CD4-positive, alpha-beta T cell treated with Interleukin-17A for 1 hour (primary cell): ENCODE measurements at regions not wholly inside any gene's neighbourhood (a gene's known extent, or its start where the extent isn't known, plus 50 kb on each side); places are given as distances from the start of the nearest gene placed in this dataset.
"Not testable (repeated sequence)": the region's sequence is repeated elsewhere in the genome, so short reads cannot be mapped to it uniquely, and the experiment has no call there.

ENCODE experiments used
- DNase-seq: peaks from one replicate; pipeline ENCODE4 v3.0.0-alpha.2; 2020

DNA sequence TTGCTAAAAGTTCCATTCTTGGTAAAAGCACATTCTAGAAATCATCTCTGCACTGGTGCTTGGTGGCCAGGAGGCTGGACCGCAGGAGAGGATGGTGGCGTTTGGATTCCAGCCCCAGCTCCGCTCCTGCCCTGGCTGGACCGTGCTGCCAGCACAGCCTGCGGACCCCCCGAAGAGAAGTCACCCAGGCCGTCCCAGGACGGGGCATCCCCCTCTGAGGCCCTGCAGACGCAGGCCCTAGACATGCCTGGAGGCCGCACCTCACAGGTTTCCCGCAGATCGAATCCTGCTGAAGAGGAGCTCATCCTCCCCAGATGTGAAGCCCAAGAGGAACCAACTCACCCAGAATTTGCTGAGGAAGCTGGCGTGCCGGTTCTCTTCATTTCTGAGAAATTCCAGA, 159.0 kb downstream of the TEX29 start:
- DNase-seq = no peak

DNA sequence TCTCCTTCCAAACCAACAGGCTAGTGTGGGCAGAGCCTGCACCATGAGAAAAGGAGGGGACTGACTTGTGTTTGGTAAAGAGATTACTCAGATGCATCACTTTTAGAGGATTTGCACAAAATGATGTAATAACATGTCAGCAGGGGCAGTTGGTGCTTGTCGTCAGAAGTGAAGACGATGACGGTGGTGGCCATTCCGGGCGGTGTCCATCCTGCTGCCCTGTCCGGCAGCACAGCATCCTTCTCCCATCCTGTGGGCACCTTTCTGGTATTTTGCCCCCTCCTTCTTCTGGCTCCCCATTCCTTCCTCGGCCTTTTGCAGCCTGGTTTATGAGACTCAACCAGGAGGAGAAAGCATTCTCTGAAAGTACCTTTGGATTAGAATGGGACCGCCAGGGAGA, 160.1 kb downstream of the TEX29 start:
- DNase-seq = no peak

DNA sequence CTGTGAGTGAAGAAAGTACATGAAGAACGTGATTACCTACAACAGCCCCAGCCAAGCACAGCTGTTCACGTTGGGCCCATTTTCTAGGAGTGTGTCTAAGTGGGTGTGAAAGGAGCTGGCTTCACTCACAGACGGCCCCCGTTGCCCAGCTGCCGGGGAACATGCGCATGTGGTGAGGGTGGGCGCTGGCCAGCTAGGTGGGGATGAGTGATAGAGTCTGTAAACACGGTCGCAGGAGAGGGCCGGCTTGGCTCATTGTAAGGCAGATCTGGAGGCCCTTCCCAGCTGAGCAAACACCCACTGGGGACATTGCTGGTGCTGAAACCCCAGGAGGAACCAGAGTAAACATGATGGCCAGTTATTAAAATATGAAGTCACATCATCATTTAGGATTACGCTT, 160.5 kb downstream of the TEX29 start:
- no peak for DNase-seq

DNA sequence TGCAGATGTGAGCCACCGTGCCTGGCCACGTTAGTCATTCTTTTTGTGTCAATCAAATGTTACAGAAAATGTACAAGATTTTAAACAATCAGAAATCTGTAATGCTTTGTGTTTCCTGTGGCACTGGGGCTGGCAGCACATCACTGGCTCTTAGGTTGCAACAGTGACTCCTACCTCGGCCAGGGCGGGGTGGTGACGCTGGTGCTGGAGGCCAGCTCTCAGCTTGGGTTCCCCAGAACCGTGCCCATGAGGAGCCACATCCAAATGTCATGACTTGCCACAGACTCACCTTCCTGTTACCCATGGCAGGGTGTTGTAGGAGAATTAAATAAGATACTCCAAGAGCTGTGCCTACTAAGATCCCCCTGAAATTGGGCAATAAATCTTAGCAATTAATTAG, 161.7 kb downstream of the TEX29 start:
- DNase-seq = no peak

DNA sequence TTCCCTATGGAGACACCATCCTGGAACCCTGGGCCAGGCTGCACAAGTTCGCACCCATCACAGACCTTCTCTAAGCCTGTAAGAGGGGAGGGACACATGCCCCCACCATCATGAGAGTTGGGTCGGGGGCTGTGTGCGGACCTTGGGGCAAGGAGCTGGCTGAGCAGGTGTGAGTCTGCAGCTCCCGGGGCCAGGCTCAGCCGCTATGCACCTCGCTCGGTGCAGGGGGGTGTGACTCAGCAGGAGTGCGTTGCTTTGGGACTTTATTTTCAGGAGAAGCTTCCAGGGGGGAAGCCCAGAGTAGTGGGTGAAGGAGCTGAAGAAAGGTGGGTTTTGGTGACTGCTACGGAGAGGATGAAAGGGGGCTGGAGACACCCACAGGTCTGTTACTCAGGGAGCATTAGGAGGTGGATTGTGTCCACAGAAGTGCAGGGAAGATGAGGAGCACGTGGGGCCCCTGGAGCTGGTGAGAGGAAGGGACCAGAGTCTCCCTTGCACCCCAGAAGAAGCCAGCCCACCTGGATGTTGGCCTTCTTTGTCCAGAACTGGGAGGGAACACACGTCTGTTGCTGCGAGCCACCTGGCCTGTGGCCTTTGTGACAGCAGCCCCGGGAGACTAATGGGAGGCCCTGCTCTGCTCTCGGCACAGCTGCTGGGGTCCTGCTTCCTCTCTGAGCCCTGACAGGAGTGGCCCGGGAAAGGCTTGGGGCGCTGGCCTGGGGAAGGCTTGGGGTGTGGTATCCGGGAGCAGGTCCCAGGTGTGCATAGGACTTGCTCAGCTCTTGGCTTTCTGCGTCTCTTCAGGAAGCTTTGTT, 162.6 kb downstream of the TEX29 start:
- no peak for DNase-seq

DNA sequence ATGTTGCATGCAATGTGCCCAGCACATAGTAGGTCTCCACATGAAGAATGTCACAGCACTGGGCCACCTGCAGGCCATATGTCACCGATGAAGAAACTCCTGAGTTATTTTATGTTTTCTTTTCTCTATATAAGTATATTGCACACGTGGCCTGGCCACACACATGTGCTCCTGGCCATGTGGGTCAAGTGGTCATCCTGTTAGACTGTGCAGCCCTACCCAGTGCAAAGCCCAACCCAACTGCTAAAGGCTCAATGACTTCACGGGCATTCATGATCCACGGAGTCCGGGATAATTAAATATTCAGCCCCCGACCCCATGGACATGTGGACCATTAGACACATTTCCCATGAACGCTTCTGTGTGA, 163.2 kb downstream of the TEX29 start:
- no peak for DNase-seq

DNA sequence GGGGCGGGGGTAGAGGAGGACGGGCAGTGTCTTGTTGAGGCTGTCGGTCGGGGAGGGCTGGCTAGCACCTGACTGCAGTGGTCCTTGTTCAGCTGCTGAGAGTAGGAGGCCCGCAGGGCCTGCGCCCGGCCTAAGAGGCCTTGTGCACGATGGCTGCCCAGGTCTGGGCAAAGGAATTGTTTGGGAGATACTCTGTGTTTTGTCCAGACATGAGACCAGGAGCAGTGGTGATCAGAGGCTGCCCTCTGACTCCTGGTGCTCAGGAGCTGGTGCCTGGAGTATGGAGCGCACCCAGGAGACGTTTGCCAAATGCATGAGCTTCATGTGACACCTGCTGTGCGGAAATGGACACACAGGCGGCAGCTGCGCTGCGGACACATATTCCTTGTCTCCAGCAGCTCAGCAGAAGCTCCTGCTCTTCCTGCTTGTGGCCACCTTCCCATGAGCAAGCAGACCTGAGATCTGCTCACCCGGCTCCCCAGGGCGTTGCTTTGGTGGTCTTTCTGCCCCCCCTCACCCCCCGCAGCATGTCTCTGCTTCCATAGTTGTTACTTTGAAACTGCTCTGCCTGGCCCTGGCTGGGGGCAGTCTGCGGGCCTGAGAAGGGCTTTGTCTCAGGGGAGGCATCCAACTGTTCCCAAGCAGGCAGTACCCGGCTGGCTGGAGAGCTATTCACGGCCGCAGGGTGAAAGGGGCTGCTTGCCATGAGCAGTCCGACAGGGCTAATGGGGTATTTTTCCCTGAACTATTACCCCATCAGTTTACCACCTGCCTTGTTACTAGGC, 163.9 kb downstream of the TEX29 start:
- no peak for DNase-seq

DNA sequence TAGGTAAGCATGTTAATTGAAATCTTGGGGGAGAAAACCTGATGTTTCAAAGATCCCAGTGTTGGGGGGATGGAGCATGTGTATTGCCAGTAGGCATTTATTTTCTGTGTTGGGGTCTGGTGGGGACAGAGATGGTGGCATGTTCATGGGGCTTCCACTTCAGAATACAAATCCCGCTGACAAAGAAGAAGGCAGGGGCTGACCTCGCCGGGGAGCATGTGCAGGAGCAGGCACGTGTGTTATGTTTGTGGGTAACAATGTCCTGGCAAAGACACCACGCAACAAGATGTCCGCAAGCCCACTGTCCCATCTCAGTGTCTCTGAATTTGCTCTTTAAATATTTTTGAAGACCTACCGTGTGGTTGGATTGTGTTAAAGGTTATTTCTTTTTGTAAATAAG, 164.5 kb downstream of the TEX29 start:
- no peak for DNase-seq

- DNase-seq = no peak
Measured at GRCh38 chr13:111485491-111486250, 165.2 kb downstream of the TEX29 start.

DNA sequence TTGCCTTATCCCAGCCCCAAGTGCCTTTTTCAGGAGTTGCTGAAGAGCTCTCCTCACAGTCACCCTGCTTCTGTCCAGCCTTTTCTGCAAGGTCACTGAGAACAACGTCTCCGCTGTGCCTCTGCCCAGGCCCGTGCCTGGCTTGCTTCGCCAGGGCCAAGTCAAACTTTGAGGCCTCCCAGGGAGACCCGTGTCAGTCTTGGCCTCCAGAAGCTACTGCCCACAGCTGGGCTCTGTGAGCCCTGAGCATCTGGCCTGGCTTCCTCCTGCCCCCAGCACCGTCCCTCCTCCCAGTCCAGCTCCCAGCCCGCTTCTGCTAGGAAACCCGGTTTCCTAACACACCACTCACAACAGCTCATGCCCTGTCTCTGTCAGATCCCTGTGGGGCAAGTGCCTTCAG, 165.9 kb downstream of the TEX29 start:
- no peak for DNase-seq

DNA sequence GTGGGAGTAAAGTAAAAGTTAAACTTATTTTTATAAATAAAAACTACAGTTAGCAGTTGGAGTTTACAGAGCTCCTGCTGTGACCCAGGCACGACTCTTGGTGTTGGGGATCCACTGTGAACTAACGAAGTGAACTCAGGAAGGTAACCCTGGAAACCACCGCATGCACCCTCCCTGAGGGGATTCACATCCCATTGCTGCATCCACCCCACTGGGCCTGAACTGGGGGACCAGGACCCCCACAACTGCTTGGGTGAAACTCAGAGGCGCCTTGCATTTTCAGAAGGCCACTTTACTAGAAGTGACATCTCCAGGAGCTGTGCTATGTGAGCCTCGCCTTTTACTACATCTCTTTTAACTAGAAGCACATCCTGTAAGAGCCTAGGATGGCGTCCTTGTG, 166.4 kb downstream of the TEX29 start:
- no peak for DNase-seq

DNA sequence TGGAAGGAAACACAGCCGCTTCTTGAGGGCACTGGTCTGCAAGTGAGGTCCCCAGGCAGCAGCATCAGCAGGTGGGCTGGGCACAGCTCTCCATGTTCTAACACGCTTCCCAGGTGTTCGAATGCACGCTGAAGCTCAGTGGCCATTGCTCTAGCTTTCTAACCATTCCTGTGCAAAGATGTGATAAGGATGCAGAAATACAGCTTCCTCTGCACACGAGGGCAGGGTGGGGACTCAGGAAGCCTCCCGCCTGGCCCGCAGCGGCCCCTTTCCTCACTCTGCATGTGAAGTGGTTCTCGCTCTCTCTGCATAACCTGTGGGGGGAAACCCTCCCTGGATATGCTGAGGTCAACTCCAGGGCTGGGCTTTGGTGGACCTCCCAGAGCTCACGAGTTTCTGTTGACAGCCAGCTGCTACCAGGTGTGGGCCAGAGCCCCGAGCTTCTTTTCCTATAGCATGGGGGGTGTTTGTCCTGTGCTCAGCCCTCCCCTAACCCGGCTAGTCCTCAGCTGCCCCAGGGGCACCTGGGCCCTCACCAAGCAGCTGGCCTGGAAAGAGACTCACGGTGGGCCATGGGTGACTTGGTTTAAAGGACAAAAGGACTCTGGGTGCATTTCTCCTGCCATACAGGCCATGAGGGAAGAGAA, 168.2 kb downstream of the TEX29 start:
- no peak for DNase-seq

GRCh38 chr13:111489301-111489700, 168.9 kb downstream of the TEX29 start:
- DNase-seq = no peak

- DNase-seq = no peak
Measured at GRCh38 chr13:111490611-111491010, 170.2 kb downstream of the TEX29 start.

- no peak for DNase-seq
Measured at GRCh38 chr13:111491021-111491420, 170.6 kb downstream of the TEX29 start.

- DNase-seq = no peak
Measured at GRCh38 chr13:111491659-111492058, 171.2 kb downstream of the TEX29 start.

DNA sequence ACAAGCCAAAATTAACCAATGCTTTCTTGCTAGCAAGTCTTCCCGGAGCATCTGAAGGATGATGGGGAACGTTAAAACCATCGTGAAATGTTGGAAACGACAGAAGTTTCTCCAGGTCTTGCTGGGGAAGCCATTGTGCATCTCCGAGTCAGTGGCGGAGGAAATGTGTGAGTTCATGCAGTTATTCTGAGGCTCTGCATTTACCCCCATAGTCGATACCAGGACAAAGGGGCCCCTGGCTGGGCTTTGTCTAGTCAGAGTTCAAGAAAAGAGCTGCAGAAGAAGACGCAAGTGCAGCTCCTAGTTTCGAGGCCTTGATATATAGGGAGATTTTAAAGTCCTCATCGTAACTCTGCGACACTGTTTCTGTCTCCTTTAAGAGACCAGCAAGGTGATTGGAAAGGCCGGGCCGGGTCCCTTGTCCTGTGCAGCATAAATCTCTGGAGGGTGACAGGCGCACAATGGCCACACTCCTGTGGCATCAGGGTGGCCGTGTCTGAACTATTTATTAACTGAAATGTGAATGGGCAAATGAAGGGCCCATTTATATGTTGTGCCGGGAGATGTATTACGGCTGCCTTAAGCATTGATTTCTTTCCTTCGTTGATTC, 172.0 kb downstream of the TEX29 start:
- DNase-seq = no peak

- no peak for DNase-seq
Measured at GRCh38 chr13:111492958-111493357, 172.5 kb downstream of the TEX29 start.

DNA sequence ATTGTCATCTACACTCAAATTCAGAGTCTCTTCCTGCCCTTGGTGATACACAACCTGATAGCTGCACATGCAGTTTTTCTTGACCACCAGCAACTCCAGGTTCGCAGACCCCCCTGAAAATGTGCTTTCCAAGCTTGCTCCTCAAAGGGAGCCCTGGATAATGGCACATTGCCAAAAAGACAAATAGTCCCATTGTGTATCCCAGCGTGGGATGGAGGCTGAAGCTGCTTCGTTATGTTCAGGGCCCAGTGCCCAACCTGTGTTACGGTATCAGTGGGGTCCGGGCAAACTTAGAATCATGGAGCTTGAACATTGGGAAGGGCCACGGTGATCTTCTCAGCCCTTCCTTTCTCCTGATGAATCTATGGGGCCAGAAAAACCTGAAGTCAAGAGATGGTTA, 173.0 kb downstream of the TEX29 start:
- DNase-seq = no peak

DNA sequence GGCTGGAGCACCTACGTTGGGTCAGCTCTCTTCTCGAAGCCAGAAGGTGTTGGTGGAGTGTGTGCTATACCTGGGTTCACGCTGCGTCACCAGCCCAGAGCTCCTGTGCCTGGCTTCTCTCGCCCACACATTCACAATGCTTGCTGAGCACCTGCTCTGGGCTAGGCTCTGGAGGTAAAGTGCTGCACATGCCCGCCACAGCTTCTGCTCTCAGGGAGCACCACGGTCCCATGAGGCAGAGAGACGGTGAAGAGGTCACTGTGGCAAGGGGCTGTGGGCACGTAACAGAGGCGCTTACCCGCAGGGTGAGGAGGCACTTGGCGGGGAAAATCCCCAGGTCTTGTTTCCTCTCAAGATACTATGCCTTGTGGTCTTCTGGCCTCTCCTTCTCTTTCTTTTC, 174.2 kb downstream of the TEX29 start:
- DNase-seq = no peak

- DNase-seq = not testable (repeated sequence)
Measured at GRCh38 chr13:111501596-111502535, 181.4 kb downstream of the TEX29 start.

GRCh38 chr13:111502957-111503356, 182.5 kb downstream of the TEX29 start:
- DNase-seq = no peak
